ENCODE measurements at regions not wholly inside any gene's neighbourhood (a gene's known extent, or its start where the extent isn't known, plus 50 kb on each side); places are given as distances from the start of the nearest gene placed in this dataset.

DNA sequence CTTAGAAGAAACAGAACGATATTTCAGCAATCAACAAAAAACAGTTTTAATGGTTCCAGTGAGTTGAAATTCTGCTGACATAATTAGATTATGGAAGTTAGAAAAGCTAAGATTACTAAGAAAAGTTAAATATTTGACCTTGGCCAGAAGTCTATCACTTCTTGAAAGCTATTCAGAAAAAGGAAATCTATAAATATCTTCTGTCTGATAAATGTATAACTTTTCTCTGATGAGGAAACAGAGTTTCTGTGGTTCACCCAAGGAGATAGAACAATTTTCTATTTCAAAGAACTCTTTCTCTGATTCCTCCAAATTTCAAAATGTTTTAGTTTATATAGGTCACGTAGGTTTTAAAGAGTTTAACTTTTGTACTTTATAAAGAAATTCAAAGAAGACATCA is 438.4 kb upstream of the CHORDC1 start:
- Histone ChIP-seq H2AK9ac (replicated peaks; ENCODE audit: low read depth, low read length, poor library complexity) (no peak overlapping the region), H4K8ac (ENCODE audit: low read depth in 2 of 2, low read length in 2 of 2) (no peak overlapping the region), H2AK5ac (ENCODE audit: low read depth, low read length) (no peak overlapping the region), H3K4me3 (ENCODE audit: insufficient read depth, low read depth, low read length) (no peak overlapping the region), H3K9me3 (ENCODE audit: control insufficient read depth, insufficient read depth, low read length) (peaks cover 6% of the 10 kb centered on the region), H3K27me3 (ENCODE audit: control insufficient read depth, insufficient read depth, low read length) (no peaks in the 10 kb centered on the region), H4K20me1 (ENCODE audit: insufficient read depth, low read length) (no peaks in the 10 kb centered on the region), H3K23ac (ENCODE audit: low read depth, low read length) (no peak overlapping the region), H3K79me1 (ENCODE audit: low read depth in 1 of 2, low read length in 2 of 2) (no peaks in the 10 kb centered on the region), H2BK5ac (ENCODE audit: low read depth, low read length, poor library complexity, severe bottlenecking) (no peak overlapping the region), H3K18ac (ENCODE audit: low read depth, low read length) (no peak overlapping the region), H3K27ac (ENCODE audit: insufficient read depth, low read length) (no peak overlapping the region), H2AFZ (replicated peaks; ENCODE audit: low read length, poor library complexity) (no peak overlapping the region), H2BK15ac (ENCODE audit: low read depth, low read length) (no peak overlapping the region), H3K9me1 (ENCODE audit: insufficient read depth, low read length) (no peaks in the 10 kb centered on the region), H2BK20ac (ENCODE audit: low read depth, low read length) (no peak overlapping the region), H3K4me2 (ENCODE audit: low read depth, low read length) (no peak overlapping the region), H2BK120ac (ENCODE audit: low read depth, low read length) (no peak overlapping the region), H3K4me1 (ENCODE audit: control insufficient read depth, insufficient read depth, low read length) (no peaks in the 10 kb centered on the region), H3K4ac (ENCODE audit: low read depth, low read length) (no peak overlapping the region), H3K14ac (replicated peaks; ENCODE audit: low read depth, low read length) (no peak overlapping the region), H4K5ac (ENCODE audit: low read depth, low read length) (no peak overlapping the region), H4K91ac (ENCODE audit: insufficient read depth, low read depth, low read length) (no peak overlapping the region), H3K9ac (ENCODE audit: low read depth, low read length) (no peak overlapping the region), H3K56ac (ENCODE audit: extremely low read depth, insufficient read depth, low read length) (no peak overlapping the region), H3K36me3 (ENCODE audit: control insufficient read depth, insufficient read depth, low read length) (no peaks in the 10 kb centered on the region)
- intact Hi-C loops (cut with micrococcal nuclease) (no loop called here), in situ Hi-C loops (cut with MboI; ENCODE audit: low sequenced_read_pairs) (no loop called here), dilution Hi-C loops (cut with HindIII; ENCODE audit: low sequenced_read_pairs, unreplicated experiment) (no loop called here)
- WGBS, 2 experiments (ENCODE audit: extremely low coverage in 2 of 2, insufficient read length in 1 of 2) = no CpG with 5 or more reads among the region's 2 CpGs
- no TSS peak for BruUV-seq (replicated peaks)
- POLR2A ChIA-PET (ENCODE audit: unreplicated experiment) = no interaction called here
- no peak for TF ChIP-seq POLR2A (IDR thresholded peaks at IDR 0.05; ENCODE audit: low read depth, low read length)
- ATAC-seq (ENCODE audit: low read depth) = no peak
- no peak for DNase-seq
- CTCF ChIA-PET = no interaction called here

All from IMR-90 (cell line).